GM12891 (cell line): ENCODE measurements at regions not wholly inside any gene's neighbourhood (a gene's known extent, or its start where the extent isn't known, plus 50 kb on each side); places are given as distances from the start of the nearest gene placed in this dataset.

Source experiments
- POLR2A ChIP-seq: IDR thresholded peaks from 2 replicates; pipeline ENCODE4 v1.6.1; 2011; ENCODE audit warnings: low read depth, low read length, control low read depth
- POLR2AphosphoS5 ChIP-seq: IDR thresholded peaks from 2 replicates; pipeline ENCODE4 v1.6.1; 2011; ENCODE audit warnings: low read depth, low read length, control low read depth
- POU2F2 ChIP-seq: IDR thresholded peaks from 2 replicates; pipeline ENCODE4 v1.6.1; 2011; ENCODE audit warnings: low read depth, mild to moderate bottlenecking, control low read depth, low read length, moderate library complexity
- SPI1 ChIP-seq: IDR thresholded peaks from 2 replicates; pipeline ENCODE4 v1.6.1; 2011; ENCODE audit warnings: low read depth, low read length, control low read depth
- TAF1 ChIP-seq: IDR thresholded peaks from 2 replicates; pipeline ENCODE4 v1.6.1; 2011; ENCODE audit warnings: low read depth, low read length, control low read depth

- TF ChIP-seq POLR2AphosphoS5 (no peak), POLR2A (no peak), TAF1 (no peak), POU2F2 (no peak), SPI1 (no peak)
Observed at GRCh38 chr18:75612456-75612855, 185.0 kb upstream of the SMIM21 start.
